ENCODE measurements at regions not wholly inside any gene's neighbourhood (a gene's known extent, or its start where the extent isn't known, plus 50 kb on each side); places are given as distances from the start of the nearest gene placed in this dataset.
"Not testable (repeated sequence)": the region's sequence is repeated elsewhere in the genome, so short reads cannot be mapped to it uniquely, and the experiment has no call there.

GRCh38 chr12:25416516-25416915 is 136.6 kb downstream of the LMNTD1 start:
- DNase-seq (ENCODE audit: low spot score) = no peak
- no peak for TF ChIP-seq CTCF (IDR thresholded peaks at IDR 0.05)
- ATAC-seq (ENCODE audit: low FRiP score) = no peak

- no peak for TF ChIP-seq CTCF (IDR thresholded peaks at IDR 0.05)
- no peak for DNase-seq (ENCODE audit: low spot score)
- no peak for ATAC-seq (ENCODE audit: low FRiP score)
Measured at GRCh38 chr12:25415004-25415403, 138.1 kb downstream of the LMNTD1 start.

DNA sequence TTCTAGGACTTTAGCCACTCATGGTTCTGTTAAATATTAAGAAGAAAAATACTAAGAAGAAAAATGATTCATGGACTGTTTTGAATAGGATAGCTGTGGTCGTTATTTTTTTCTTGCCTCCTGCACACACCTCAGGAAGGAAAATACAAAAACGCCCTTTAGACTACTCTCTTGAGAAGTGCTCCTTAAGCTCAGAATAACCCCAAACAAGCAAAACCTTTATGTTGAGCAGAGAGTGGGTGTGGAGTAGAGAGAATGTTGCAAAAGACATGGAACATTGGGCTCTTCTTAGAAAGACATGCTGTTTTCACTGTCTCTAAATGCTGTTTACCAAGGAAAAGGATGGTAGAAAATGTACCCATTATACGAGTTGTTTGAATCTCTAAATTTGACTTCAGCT is 140.3 kb downstream of the LMNTD1 start:
- ATAC-seq (ENCODE audit: low FRiP score) = no peak
- no peak for TF ChIP-seq CTCF (IDR thresholded peaks at IDR 0.05)
- DNase-seq (ENCODE audit: low spot score) = no peak

DNA sequence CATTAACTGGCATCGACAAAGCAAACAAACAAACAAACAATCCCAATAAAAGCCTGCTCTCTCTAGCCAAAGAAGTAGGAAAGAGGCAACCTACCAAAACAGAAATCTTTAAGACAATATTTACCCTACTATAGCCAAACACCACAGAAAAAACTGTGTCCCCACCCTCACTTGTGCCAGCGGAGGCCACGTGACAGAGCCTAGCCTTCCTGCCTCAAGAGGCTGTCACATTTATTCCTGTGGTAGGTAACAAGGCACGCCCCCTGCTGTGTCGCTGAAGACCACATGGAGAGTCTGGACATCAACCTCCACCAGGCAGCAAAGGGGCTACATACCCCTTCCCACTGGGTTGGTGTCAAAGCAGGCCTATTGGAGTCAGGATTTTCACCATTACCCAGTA is 148.1 kb downstream of the LMNTD1 start:
- no peak for ATAC-seq (ENCODE audit: low FRiP score)

GRCh38 chr12:25401547-25402345 is 151.0 kb upstream of the KRAS start:
- ATAC-seq (ENCODE audit: low FRiP score) = no peak
- TF ChIP-seq CTCF (IDR thresholded peaks at IDR 0.05) = no peak
- DNase-seq (ENCODE audit: low spot score) = no peak

More for the DNA sequence above, 148.1 kb downstream of the LMNTD1 start:
- no peak for DNase-seq (ENCODE audit: low spot score)
- TF ChIP-seq CTCF (IDR thresholded peaks at IDR 0.05) = no peak

- TF ChIP-seq CTCF (IDR thresholded peaks at IDR 0.05) = no peak
- DNase-seq (ENCODE audit: low spot score) (no peak), ATAC-seq (ENCODE audit: low FRiP score) (no peak)
Measured at GRCh38 chr12:25397001-25397400, 146.3 kb upstream of the KRAS start.

DNA sequence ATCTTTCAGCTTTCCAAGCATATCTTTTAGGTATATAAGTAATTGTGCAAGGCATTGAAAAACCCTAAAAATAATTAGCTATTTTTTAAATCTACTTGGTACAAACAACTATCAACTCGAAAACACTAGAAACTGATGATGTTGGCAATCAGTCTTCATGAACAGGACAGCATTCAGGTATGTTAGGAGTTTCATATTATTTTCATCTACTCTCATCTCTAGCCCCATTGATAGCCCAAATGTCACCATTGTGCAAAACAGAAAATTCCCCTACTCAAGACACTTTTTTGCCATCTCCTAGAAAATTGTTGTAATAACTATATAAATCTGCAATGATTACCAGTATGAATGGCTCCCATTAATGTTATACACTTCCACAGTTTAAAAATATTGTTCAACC is 144.5 kb upstream of the KRAS start:
- no peak for ATAC-seq (ENCODE audit: low FRiP score)
- no peak for DNase-seq (ENCODE audit: low spot score)
- TF ChIP-seq CTCF (IDR thresholded peaks at IDR 0.05) = no peak

- not testable (repeated sequence) for ATAC-seq (ENCODE audit: low FRiP score); DNase-seq (ENCODE audit: low spot score)
Measured at GRCh38 chr12:25394775-25395174, 144.0 kb upstream of the KRAS start.
